Pons (tissue), 1 donor: ENCODE measurements at regions not wholly inside any gene's neighbourhood (a gene's known extent, or its start where the extent isn't known, plus 50 kb on each side); places are given as distances from the start of the nearest gene placed in this dataset.
"Not testable (repeated sequence)": the region's sequence is repeated elsewhere in the genome, so short reads cannot be mapped to it uniquely, and the experiment has no call there.

Experiments used
- DNase-seq: peaks from one replicate; pipeline ENCODE4 v3.0.0-alpha.2; 2016; ENCODE audit warnings: low spot score

GRCh38 chr2:223180463-223180862 is 128.5 kb downstream of the KCNE4 start:
- DNase-seq, result no peak

- DNase-seq, result no peak
Measured at GRCh38 chr2:223181561-223181960, 129.6 kb downstream of the KCNE4 start.

- no peak for DNase-seq
Measured at GRCh38 chr2:223182356-223182755, 130.4 kb downstream of the KCNE4 start.

GRCh38 chr2:223185638-223186037 is 133.6 kb downstream of the KCNE4 start:
- no peak for DNase-seq

GRCh38 chr2:223187256-223187655 is 135.3 kb downstream of the KCNE4 start:
- DNase-seq, result no peak

GRCh38 chr2:223190561-223191206 is 138.7 kb downstream of the KCNE4 start:
- DNase-seq, result not testable (repeated sequence)

GRCh38 chr2:223196331-223196730 is 144.3 kb downstream of the KCNE4 start:
- no peak for DNase-seq

- no peak for DNase-seq
Measured at GRCh38 chr2:223197046-223197445, 145.1 kb downstream of the KCNE4 start.

- DNase-seq, result no peak
Measured at GRCh38 chr2:223199531-223200515, 147.8 kb downstream of the KCNE4 start.

- no peak for DNase-seq
Measured at GRCh38 chr2:223203971-223204929, 152.3 kb downstream of the KCNE4 start.

GRCh38 chr2:223210489-223210888 is 158.5 kb downstream of the KCNE4 start:
- DNase-seq, result no peak

- DNase-seq, result no peak
Measured at GRCh38 chr2:223214394-223215253, 162.6 kb downstream of the KCNE4 start.

- DNase-seq, result no peak
Measured at GRCh38 chr2:223215254-223215516, 163.2 kb downstream of the KCNE4 start.

- DNase-seq, result no peak
Measured at GRCh38 chr2:223217373-223217772, 165.4 kb downstream of the KCNE4 start.

GRCh38 chr2:223218587-223219178 is 166.7 kb downstream of the KCNE4 start:
- DNase-seq, result no peak

- DNase-seq, result no peak
Measured at GRCh38 chr2:223219872-223220657, 168.1 kb downstream of the KCNE4 start.

GRCh38 chr2:223220658-223220925 is 168.6 kb downstream of the KCNE4 start:
- DNase-seq, result no peak

GRCh38 chr2:223221139-223221835 is 169.3 kb downstream of the KCNE4 start:
- DNase-seq, result no peak

- DNase-seq, result no peak
Measured at GRCh38 chr2:223222397-223222796, 170.4 kb downstream of the KCNE4 start.

GRCh38 chr2:223223156-223223555 is 171.2 kb downstream of the KCNE4 start:
- no peak for DNase-seq
